ENCODE measurements at regions not wholly inside any gene's neighbourhood (a gene's known extent, or its start where the extent isn't known, plus 50 kb on each side); places are given as distances from the start of the nearest gene placed in this dataset.

DNA sequence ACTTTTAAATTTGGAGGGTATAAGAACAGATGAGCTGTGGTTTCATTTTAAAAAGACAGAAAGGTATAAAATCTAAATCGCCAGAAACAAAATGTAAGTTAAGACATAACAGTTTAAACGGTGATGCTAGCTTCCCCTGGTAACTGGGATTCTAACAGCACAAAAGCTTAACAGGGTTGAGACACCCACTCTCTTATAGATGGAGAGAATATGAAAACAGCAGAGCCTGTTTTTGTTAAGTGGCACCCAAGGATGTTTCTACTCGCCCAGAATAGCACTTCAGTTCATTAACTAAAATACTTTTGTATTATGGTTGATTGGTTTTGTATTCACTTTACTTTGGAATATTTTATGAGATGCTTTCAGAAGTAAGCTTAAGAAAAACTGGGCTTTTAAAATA lies 151.9 kb upstream of the RND3 start:
- TF ChIP-seq CTCF (IDR thresholded peaks at IDR 0.05) (no peak), POLR2A (IDR thresholded peaks at IDR 0.05) (no peak)

Measured in testis (tissue), 2 donors.